ENCODE measurements at regions not wholly inside any gene's neighbourhood (a gene's known extent, or its start where the extent isn't known, plus 50 kb on each side); places are given as distances from the start of the nearest gene placed in this dataset.

DNA sequence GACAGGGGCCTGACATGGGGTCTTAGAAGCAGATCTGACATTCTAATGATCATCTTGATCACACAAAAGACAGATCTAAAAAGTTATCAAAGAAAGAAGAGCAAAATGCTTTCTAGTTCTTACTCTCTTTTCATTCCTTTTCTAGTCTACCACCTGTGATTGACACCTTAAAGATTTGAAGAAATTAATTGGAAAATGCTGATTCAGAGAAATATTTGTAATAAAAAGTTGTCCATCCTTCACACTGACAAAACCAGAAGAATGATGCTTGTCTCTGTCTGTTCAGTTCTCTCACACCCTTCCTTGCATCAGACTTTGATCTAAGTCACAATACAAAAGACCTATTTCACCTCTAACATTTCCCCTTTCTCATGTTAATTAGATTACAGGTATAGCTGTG lies 182.4 kb downstream of the RAP2A start:
- no peak overlapping the region for H2BK20ac ChIP-seq (ENCODE audit: low read depth, low read length)
- H3K27me3 ChIP-seq (ENCODE audit: control insufficient read depth, insufficient read depth, low read length): peaks cover 9% of the 10 kb centered on the region
- no peak overlapping the region for H3K56ac ChIP-seq (ENCODE audit: extremely low read depth, insufficient read depth, low read length)
- H2BK120ac ChIP-seq (ENCODE audit: low read depth, low read length): no peak overlapping the region
- no peak for ATAC-seq (ENCODE audit: low read depth)
- intact Hi-C loops (cut with micrococcal nuclease) (no loop called here), in situ Hi-C loops (cut with MboI; ENCODE audit: low sequenced_read_pairs) (no loop called here), dilution Hi-C loops (cut with HindIII; ENCODE audit: low sequenced_read_pairs, unreplicated experiment) (no loop called here)
- H3K9me3 ChIP-seq (ENCODE audit: control insufficient read depth, insufficient read depth, low read length): no peaks in the 10 kb centered on the region
- H2AFZ ChIP-seq (replicated peaks; ENCODE audit: low read length, poor library complexity): no peak overlapping the region
- H2AK5ac ChIP-seq (ENCODE audit: low read depth, low read length): no peak overlapping the region
- H3K23ac ChIP-seq (ENCODE audit: low read depth, low read length): no peak overlapping the region
- H4K91ac ChIP-seq (ENCODE audit: insufficient read depth, low read depth, low read length): no peak overlapping the region
- H3K4me1 ChIP-seq (ENCODE audit: control insufficient read depth, insufficient read depth, low read length): no peaks in the 10 kb centered on the region
- H3K79me1 ChIP-seq (ENCODE audit: low read depth in 1 of 2, low read length in 2 of 2): no peaks in the 10 kb centered on the region
- no peak overlapping the region for H2BK5ac ChIP-seq (ENCODE audit: low read depth, low read length, poor library complexity, severe bottlenecking)
- no peaks in the 10 kb centered on the region for H3K36me3 ChIP-seq (ENCODE audit: control insufficient read depth, insufficient read depth, low read length)
- H3K14ac ChIP-seq (replicated peaks; ENCODE audit: low read depth, low read length): no peak overlapping the region
- DNase-seq: no peak
- no peak overlapping the region for H3K9ac ChIP-seq (ENCODE audit: low read depth, low read length)
- no peak overlapping the region for H2BK15ac ChIP-seq (ENCODE audit: low read depth, low read length)
- no TSS peak for BruUV-seq (replicated peaks)
- ChIA-PET POLR2A (ENCODE audit: unreplicated experiment) (no interaction called here), CTCF (no interaction called here)
- TF ChIP-seq MAFK (IDR thresholded peaks at IDR 0.05; ENCODE audit: low read depth, low read length) (peak; percentile 62), FOS (IDR thresholded peaks at IDR 0.05; ENCODE audit: low read depth, low read length) (no peak)
- no peak overlapping the region for H3K4ac ChIP-seq (ENCODE audit: low read depth, low read length)
- H2AK9ac ChIP-seq (replicated peaks; ENCODE audit: low read depth, low read length, poor library complexity): no peak overlapping the region
- H4K20me1 ChIP-seq (ENCODE audit: insufficient read depth, low read length): no peaks in the 10 kb centered on the region
- no peaks in the 10 kb centered on the region for H3K9me1 ChIP-seq (ENCODE audit: insufficient read depth, low read length)
- H3K27ac ChIP-seq (ENCODE audit: insufficient read depth, low read length): no peak overlapping the region
- H3K4me2 ChIP-seq (ENCODE audit: low read depth, low read length): no peak overlapping the region
- H3K4me3 ChIP-seq (ENCODE audit: insufficient read depth, low read depth, low read length): no peak overlapping the region
- no peak overlapping the region for H4K5ac ChIP-seq (ENCODE audit: low read depth, low read length)
- no peak overlapping the region for H3K18ac ChIP-seq (ENCODE audit: low read depth, low read length)
- no peak overlapping the region for H4K8ac ChIP-seq (ENCODE audit: low read depth in 2 of 2, low read length in 2 of 2)
